Endothelial cell of umbilical vein (primary cell): ENCODE measurements at regions not wholly inside any gene's neighbourhood (a gene's known extent, or its start where the extent isn't known, plus 50 kb on each side); places are given as distances from the start of the nearest gene placed in this dataset.

Source experiments
- BruUV-seq: library from RNA; stranded (reverse); fragments of 400-500 nt; replicated peaks from 2 replicates; lab custom pipeline; 2021; lab: Mats Ljungman, UMichigan
- CTCF ChIA-PET: fragments of 300-600, 350-600 bp; sonication (Branson Sonifier 250); formaldehyde crosslinking; loops from one replicate; lab custom pipeline; 2021; ENCODE audit warnings: antibody characterized with exemption, inconsistent platforms; lab: Charles Lee
- POLR2A ChIA-PET: fragments of 300-600, 350-600 bp; sonication (Branson Sonifier 250); formaldehyde crosslinking; loops from one replicate; lab custom pipeline; 2021; ENCODE audit warnings: antibody characterized with exemption, inconsistent platforms; lab: Charles Lee
- DNase-seq: peaks from one replicate; pipeline ENCODE4 v3.0.0-alpha.2; 2011; ENCODE audit warnings: low read depth, low spot score
- FAIRE-seq: peaks from 2 replicates; lab custom pipeline; 2011; peaks lifted over from hg19 to GRCh38; lab: Jason Lieb, UNC
- H2AFZ ChIP-seq: 2 replicates; pipeline ENCODE4 v1.6.0; 2012; ENCODE audit warnings: low read depth, low read length, control low read depth, inconsistent platforms
- H3K27ac ChIP-seq: 2 replicates; pipeline ENCODE4 v1.5.1; 2011; ENCODE audit warnings: low read depth, mild to moderate bottlenecking, control low read depth, low read length, moderate library complexity; ENCODE audit not compliant: insufficient read depth
- H3K27me3 ChIP-seq, 2 experiments: 2 replicates each; pipeline versions ENCODE4 v1.6.0 to v1.6.1; 2011; ENCODE audit warnings: low read length in 2 of 2, mixed read lengths in 1 of 2; ENCODE audit not compliant: control insufficient read depth in 2 of 2, insufficient read depth in 2 of 2
- H3K36me3 ChIP-seq, 2 experiments: 2 replicates in 1 of 2; 3 replicates in 1 of 2; pipeline ENCODE4 v1.5.1; 2011; ENCODE audit warnings: low read length in 2 of 2, mild to moderate bottlenecking in 1 of 2, moderate library complexity in 1 of 2; ENCODE audit not compliant: control insufficient read depth in 2 of 2, insufficient read depth in 2 of 2; ENCODE audit errors: extremely low read depth in 1 of 2
- H3K4me1 ChIP-seq: 3 replicates; pipeline ENCODE4 v1.5.1; 2011; ENCODE audit warnings: mild to moderate bottlenecking, low read length; ENCODE audit not compliant: control insufficient read depth, insufficient read depth; ENCODE audit errors: extremely low read depth
- H3K4me2 ChIP-seq: 2 replicates; pipeline ENCODE4 v1.6.1; 2011; ENCODE audit warnings: low read length, control low read depth, mixed read lengths; ENCODE audit not compliant: insufficient read depth
- H3K4me3 ChIP-seq, 3 experiments: fragments of 200-600 bp in 1 of 3; sonication (generic), shearing (Covaris generic) in 1 of 3; replicated peaks in 1 of 3; 2 replicates each; pipeline ENCODE4 v1.5.1; 2011 to 2016; ENCODE audit warnings: control low read depth in 3 of 3, low read length in 3 of 3, mild to moderate bottlenecking in 2 of 3, inconsistent platforms in 1 of 3, low read depth in 1 of 3, moderate library complexity in 1 of 3; ENCODE audit not compliant: insufficient read depth in 1 of 3
- H3K79me2 ChIP-seq: 2 replicates; pipeline ENCODE4 v1.6.0; 2012; ENCODE audit warnings: low read length, inconsistent platforms; ENCODE audit not compliant: control insufficient read depth, insufficient read depth
- H3K9ac ChIP-seq: replicated peaks from 2 replicates; pipeline ENCODE3; 2011; ENCODE audit warnings: low read length, control low read depth; ENCODE audit not compliant: insufficient read depth; ENCODE audit errors: extremely low read depth
- H3K9me1 ChIP-seq: replicated peaks from 3 replicates; pipeline ENCODE4 v1.6.0; 2011; ENCODE audit warnings: mild to moderate bottlenecking, low read length; ENCODE audit not compliant: control insufficient read depth, insufficient read depth; ENCODE audit errors: extremely low read depth
- H3K9me3 ChIP-seq: replicated peaks from 2 replicates; pipeline ENCODE4 v1.5.1; 2012; ENCODE audit warnings: low read length, inconsistent platforms; ENCODE audit not compliant: control insufficient read depth, insufficient read depth
- H4K20me1 ChIP-seq: replicated peaks from 2 replicates; pipeline ENCODE3; 2011; ENCODE audit warnings: mild to moderate bottlenecking, low read length; ENCODE audit not compliant: control insufficient read depth, insufficient read depth; ENCODE audit errors: extremely low read depth
- EZH2 ChIP-seq: IDR thresholded peaks from 2 replicates; pipeline ENCODE4 v1.6.1; 2012; ENCODE audit warnings: borderline replicate concordance, low read depth, mild to moderate bottlenecking, moderate library complexity, low read length, inconsistent platforms; ENCODE audit not compliant: severe bottlenecking
- FOS ChIP-seq: IDR thresholded peaks from 2 replicates; pipeline ENCODE4 v1.6.1; 2011; ENCODE audit warnings: mild to moderate bottlenecking, low read length, moderate library complexity, borderline replicate concordance; ENCODE audit not compliant: insufficient read depth
- GATA2 ChIP-seq: IDR thresholded peaks from 2 replicates; pipeline ENCODE4 v1.7.0; 2011; ENCODE audit warnings: low read depth, mild to moderate bottlenecking, moderate library complexity, mixed read lengths, low read length; ENCODE audit not compliant: insufficient read length, insufficient read depth
- JUN ChIP-seq: IDR thresholded peaks from 2 replicates; pipeline ENCODE4 v1.6.1; 2011; ENCODE audit warnings: borderline replicate concordance, low read depth; ENCODE audit not compliant: insufficient read length, insufficient read depth
- MYC ChIP-seq: IDR thresholded peaks from one replicate; pipeline ENCODE4 v1.6.1; 2011; ENCODE audit warnings: mild to moderate bottlenecking, low read depth, low read length
- POLR2A ChIP-seq: IDR thresholded peaks from 2 replicates; pipeline ENCODE4 v1.6.1; 2012; ENCODE audit warnings: low read depth, mild to moderate bottlenecking, control low read depth, low read length
- POLR2AphosphoS5 ChIP-seq: IDR thresholded peaks from 2 replicates; pipeline ENCODE4 v1.6.1; 2012; ENCODE audit warnings: low read depth, mild to moderate bottlenecking, control low read depth, low read length, moderate library complexity; ENCODE audit not compliant: insufficient read depth
- dilution Hi-C: fragments of 300-500 bp; cut with MboI; formaldehyde crosslinking; loops from one replicate; pipeline ENCODE4 v1.15.0; 2019; ENCODE audit warnings: low sequenced_read_pairs; ENCODE audit not compliant: extremely low pct_ligation_motif_present
- intact Hi-C: fragments of 100-400 bp; cut with micrococcal nuclease; formaldehyde crosslinking; loops from one replicate; pipeline ENCODE4 v1.10.0; 2022
- TF ChIP-seq, protein P1 (sequence below): IDR thresholded peaks from 2 replicates; pipeline ENCODE4 v1.6.1; 2011; ENCODE audit not compliant: insufficient read depth, insufficient read length
- TF ChIP-seq, protein P2 (sequence below), 2 donors: IDR thresholded peaks; 1 replicate in 1 of 2; 2 replicates in 1 of 2; pipeline ENCODE4 v1.5.1; 2011; ENCODE audit warnings: low read length in 2 of 2, mild to moderate bottlenecking in 2 of 2, moderate library complexity in 2 of 2, control low read depth in 1 of 2, inconsistent platforms in 1 of 2, low read depth in 1 of 2; ENCODE audit not compliant: insufficient read depth in 1 of 2; ENCODE audit errors: extremely low read depth in 1 of 2

DNA sequence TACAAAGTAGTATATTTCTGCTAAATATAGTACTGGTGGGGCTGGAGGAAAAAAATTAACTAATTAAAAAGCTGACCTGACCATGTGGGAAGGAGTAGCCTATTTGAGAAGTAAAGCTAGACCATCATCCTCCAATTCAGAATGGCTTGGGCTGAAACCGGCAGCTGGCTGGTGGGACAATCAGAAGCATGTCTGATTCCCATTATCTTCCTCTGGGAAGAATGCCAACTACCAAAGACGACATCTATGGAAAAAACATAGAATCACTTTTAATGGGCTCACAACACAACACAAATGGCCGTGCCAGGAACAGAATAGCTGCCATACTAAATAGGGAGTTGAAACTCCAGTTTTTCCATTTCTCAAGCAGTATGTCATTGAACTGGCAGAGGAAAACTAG, 120.4 kb upstream of the FREM2 start:
- Histone ChIP-seq H3K4me2 (no peak overlapping the region), H3K36me3 (no peaks in the 10 kb centered on the region), H3K27ac (no peak overlapping the region), H3K9ac (no peak overlapping the region), H3K9me1 (no peaks in the 10 kb centered on the region), H4K20me1 (no peaks in the 10 kb centered on the region), H3K27me3 (no peaks in the 10 kb centered on the region), H3K9me3 (no peaks in the 10 kb centered on the region), H3K4me3 (no peak overlapping the region), H3K79me2 (no peaks in the 10 kb centered on the region), H2AFZ (no peak overlapping the region), H3K4me1 (no peaks in the 10 kb centered on the region)
- POLR2A ChIA-PET = no interaction called here
- DNase-seq = no peak
- CTCF ChIA-PET = interaction anchor here (1.0 kb wide), 1 partner anchor 11 kb away, joined by 3 read pairs; no protein-coding TSS in a partner anchor
- BruUV-seq = no TSS peak
- FAIRE-seq = no peak
- dilution Hi-C loops = no loop called here
- intact Hi-C loops = no loop called here
- TF ChIP-seq POLR2AphosphoS5 = no peak
- TF ChIP-seq FOS = no peak
- TF ChIP-seq, protein P1, sequence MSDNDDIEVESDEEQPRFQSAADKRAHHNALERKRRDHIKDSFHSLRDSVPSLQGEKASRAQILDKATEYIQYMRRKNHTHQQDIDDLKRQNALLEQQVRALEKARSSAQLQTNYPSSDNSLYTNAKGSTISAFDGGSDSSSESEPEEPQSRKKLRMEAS = no peak
- TF ChIP-seq, protein P2, sequence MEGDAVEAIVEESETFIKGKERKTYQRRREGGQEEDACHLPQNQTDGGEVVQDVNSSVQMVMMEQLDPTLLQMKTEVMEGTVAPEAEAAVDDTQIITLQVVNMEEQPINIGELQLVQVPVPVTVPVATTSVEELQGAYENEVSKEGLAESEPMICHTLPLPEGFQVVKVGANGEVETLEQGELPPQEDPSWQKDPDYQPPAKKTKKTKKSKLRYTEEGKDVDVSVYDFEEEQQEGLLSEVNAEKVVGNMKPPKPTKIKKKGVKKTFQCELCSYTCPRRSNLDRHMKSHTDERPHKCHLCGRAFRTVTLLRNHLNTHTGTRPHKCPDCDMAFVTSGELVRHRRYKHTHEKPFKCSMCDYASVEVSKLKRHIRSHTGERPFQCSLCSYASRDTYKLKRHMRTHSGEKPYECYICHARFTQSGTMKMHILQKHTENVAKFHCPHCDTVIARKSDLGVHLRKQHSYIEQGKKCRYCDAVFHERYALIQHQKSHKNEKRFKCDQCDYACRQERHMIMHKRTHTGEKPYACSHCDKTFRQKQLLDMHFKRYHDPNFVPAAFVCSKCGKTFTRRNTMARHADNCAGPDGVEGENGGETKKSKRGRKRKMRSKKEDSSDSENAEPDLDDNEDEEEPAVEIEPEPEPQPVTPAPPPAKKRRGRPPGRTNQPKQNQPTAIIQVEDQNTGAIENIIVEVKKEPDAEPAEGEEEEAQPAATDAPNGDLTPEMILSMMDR (IDR thresholded peaks at IDR 0.05; ENCODE audit: extremely low read depth in 1 of 2, insufficient read depth in 1 of 2, low read depth in 1 of 2, low read length in 2 of 2) = no peak
- TF ChIP-seq EZH2 = no peak
- TF ChIP-seq GATA2 = no peak
- TF ChIP-seq JUN = no peak
- TF ChIP-seq POLR2A = no peak
- no peak for TF ChIP-seq MYC
